BLaER1 (cell line): ENCODE measurements at regions not wholly inside any gene's neighbourhood (a gene's known extent, or its start where the extent isn't known, plus 50 kb on each side); places are given as distances from the start of the nearest gene placed in this dataset.

Experiments used
- H3K27ac ChIP-seq: shearing (Covaris generic); formaldehyde crosslinking; 2 replicates; pipeline ENCODE4 v1.8.1; 2022
- H3K27me3 ChIP-seq: shearing (Covaris generic); formaldehyde crosslinking; 2 replicates; pipeline ENCODE4 v1.8.1; 2022
- H3K36me3 ChIP-seq: shearing (Covaris generic); formaldehyde crosslinking; 2 replicates; pipeline ENCODE4 v1.8.1; 2022
- H3K4me1 ChIP-seq: shearing (Covaris generic); formaldehyde crosslinking; 2 replicates; pipeline ENCODE4 v1.8.1; 2022
- H3K4me2 ChIP-seq: shearing (Covaris generic); formaldehyde crosslinking; 2 replicates; pipeline ENCODE4 v1.8.1; 2022
- H3K4me3 ChIP-seq: shearing (Covaris generic); formaldehyde crosslinking; 2 replicates; pipeline ENCODE4 v1.8.1; 2022
- H3K9ac ChIP-seq: shearing (Covaris generic); formaldehyde crosslinking; 2 replicates; pipeline ENCODE4 v1.8.1; 2022
- H3K9me3 ChIP-seq: shearing (Covaris generic); formaldehyde crosslinking; 2 replicates; pipeline ENCODE4 v1.8.1; 2022
- H4K20me1 ChIP-seq: shearing (Covaris generic); formaldehyde crosslinking; 2 replicates; pipeline ENCODE4 v1.8.1; 2022
- Cebpa-rat ChIP-seq: shearing (Covaris generic); IDR thresholded peaks from 2 replicates; pipeline ENCODE4 v1.8.1; 2022

DNA sequence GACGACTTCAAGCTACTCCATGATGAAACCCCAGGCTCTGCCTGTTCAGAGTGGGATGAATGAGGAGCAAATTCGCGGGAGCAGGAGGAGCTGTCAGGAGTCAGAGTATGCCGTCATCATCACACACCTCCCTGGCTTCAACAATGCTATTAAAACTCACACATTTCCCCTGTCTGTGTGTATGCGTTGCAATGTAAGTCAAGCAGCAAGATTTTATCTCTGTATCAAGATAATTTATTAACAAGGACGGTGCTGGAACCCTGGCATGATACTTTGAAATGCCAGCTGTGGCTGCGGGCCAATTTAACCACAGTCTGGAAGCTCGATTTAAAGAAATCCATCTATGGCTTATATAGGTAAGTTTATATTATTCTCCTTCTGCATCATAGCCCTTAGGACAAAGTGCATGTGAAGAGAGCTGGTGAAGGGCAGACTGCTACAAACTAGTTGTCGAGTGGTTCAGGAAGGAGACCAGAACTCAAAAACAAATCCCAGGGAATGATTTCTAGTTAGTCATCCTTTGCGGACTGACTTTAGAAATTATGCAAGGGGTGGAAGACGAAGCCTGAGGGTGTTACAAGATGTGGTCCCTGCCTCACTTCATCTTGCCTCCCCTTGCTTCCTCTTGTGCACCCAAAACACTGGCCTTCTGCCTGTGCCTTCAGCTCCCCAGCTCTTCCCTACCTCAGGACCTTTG, 486.5 kb downstream of the COG6 start:
- Histone ChIP-seq H3K9ac (no peak overlapping the region), H3K27ac (no peak overlapping the region)

DNA sequence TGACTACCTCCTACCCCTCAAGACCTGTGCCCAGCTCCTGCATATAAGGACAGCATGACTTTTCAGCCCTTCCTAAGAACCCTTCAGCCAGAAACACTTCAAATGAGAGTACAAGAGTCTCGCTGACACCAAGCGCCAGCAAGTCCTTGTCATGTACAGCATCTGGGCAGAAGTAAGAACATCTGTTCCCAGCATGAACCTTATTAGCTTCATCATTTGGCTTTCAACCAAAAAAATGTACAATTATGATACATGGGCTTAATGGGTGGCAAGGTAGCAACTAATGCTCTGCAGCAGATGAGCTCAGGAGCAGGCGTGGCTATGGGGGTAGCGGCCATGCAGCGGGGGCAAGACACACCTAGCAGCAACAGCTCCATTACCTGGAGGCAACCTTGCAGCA, 487.6 kb downstream of the COG6 start:
- no peak for TF ChIP-seq Cebpa-rat
- Histone ChIP-seq H3K27ac (no peak overlapping the region), H3K9me3 (no peaks in the 10 kb centered on the region), H3K4me1 (peaks cover 31% of the 10 kb centered on the region), H4K20me1 (no peaks in the 10 kb centered on the region), H3K36me3 (no peaks in the 10 kb centered on the region), H3K4me2 (peak overlapping the region; percentile 46), H3K4me3 (no peak overlapping the region), H3K9ac (no peak overlapping the region), H3K27me3 (no peaks in the 10 kb centered on the region)

More for the DNA sequence above, 486.5 kb downstream of the COG6 start:
- H3K27me3 ChIP-seq: no peaks in the 10 kb centered on the region
- no peaks in the 10 kb centered on the region for H3K36me3 ChIP-seq
- H3K4me2 ChIP-seq: no peak overlapping the region
- H3K4me1 ChIP-seq: peaks cover 25% of the 10 kb centered on the region
- no peak overlapping the region for H3K4me3 ChIP-seq
- no peak for TF ChIP-seq Cebpa-rat
- H3K9me3 ChIP-seq: no peaks in the 10 kb centered on the region
- H4K20me1 ChIP-seq: no peaks in the 10 kb centered on the region

DNA sequence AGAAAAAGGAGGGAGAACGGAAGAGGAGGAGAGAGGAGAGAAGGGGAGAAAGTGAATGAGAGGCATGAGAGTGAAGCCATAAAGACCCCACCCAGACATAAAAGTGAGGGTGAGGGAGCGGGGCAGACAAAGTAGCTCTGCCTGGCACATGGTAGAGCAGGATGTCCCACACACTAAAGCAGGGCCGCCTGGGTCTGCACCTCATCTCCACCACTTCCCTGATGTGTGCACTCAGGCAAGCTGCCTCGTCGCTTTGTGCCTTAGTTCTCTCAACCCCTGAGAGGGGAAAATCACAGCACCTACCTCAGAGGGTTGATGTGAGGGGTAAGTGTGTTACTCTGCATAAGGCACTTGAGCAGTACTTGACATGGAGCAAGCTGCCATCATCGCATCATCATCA, 488.1 kb downstream of the COG6 start:
- Histone ChIP-seq H4K20me1 (no peaks in the 10 kb centered on the region), H3K4me2 (peak overlapping the region; percentile 46), H3K4me1 (peaks cover 35% of the 10 kb centered on the region), H3K27ac (no peak overlapping the region), H3K4me3 (no peak overlapping the region), H3K27me3 (no peaks in the 10 kb centered on the region), H3K9me3 (no peaks in the 10 kb centered on the region), H3K36me3 (no peaks in the 10 kb centered on the region), H3K9ac (no peak overlapping the region)
- no peak for TF ChIP-seq Cebpa-rat

DNA sequence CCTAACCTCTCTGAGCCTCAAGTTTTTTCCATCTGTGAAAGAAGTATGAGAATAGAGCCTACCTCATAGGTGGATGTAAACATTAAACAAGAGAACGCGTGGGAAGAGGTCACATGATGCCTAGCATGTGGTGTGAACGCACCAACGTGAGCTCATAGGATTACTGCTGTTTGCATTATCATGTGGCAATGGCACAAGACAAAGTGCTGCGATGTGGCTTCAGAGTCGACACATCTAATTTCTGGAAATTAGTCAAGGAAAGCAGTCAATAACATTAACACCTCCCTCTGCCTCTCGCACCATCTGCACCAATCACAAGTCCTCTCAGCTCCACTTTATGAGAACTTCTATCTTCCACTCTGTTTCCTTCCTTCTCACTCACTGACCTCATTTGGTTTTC, 489.7 kb downstream of the COG6 start:
- H3K9me3 ChIP-seq: no peaks in the 10 kb centered on the region
- H3K27me3 ChIP-seq: no peaks in the 10 kb centered on the region
- no peaks in the 10 kb centered on the region for H4K20me1 ChIP-seq
- no peak overlapping the region for H3K4me2 ChIP-seq
- no peak overlapping the region for H3K4me3 ChIP-seq
- no peak for TF ChIP-seq Cebpa-rat
- no peaks in the 10 kb centered on the region for H3K36me3 ChIP-seq
- H3K4me1 ChIP-seq: peaks cover 36% of the 10 kb centered on the region
- no peak overlapping the region for H3K27ac ChIP-seq
- H3K9ac ChIP-seq: no peak overlapping the region

DNA sequence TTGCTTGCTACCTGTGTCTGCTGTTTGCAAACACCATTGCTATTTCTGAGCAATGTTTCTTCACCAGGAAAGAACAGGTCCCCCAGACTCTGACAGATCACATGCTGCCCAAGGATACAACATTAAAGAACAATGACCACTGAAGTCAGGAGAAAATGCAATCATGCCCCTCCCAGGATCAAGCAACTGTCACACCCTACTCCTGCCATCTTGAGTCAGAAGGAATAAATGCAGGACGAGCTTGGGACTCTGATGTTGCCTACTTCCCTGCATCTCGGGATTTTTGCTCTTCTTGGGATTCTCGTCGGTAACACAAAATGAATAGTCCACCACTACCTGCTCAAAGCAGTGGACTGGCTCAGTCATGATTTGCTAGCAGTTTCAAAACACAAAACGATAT, 490.6 kb downstream of the COG6 start:
- Histone ChIP-seq H3K9me3 (no peaks in the 10 kb centered on the region), H3K4me3 (no peak overlapping the region), H3K4me1 (peaks cover 36% of the 10 kb centered on the region), H3K9ac (no peak overlapping the region), H3K36me3 (no peaks in the 10 kb centered on the region), H3K27ac (no peak overlapping the region), H3K4me2 (peak overlapping the region; percentile 64), H4K20me1 (no peaks in the 10 kb centered on the region), H3K27me3 (no peaks in the 10 kb centered on the region)
- TF ChIP-seq Cebpa-rat: no peak

DNA sequence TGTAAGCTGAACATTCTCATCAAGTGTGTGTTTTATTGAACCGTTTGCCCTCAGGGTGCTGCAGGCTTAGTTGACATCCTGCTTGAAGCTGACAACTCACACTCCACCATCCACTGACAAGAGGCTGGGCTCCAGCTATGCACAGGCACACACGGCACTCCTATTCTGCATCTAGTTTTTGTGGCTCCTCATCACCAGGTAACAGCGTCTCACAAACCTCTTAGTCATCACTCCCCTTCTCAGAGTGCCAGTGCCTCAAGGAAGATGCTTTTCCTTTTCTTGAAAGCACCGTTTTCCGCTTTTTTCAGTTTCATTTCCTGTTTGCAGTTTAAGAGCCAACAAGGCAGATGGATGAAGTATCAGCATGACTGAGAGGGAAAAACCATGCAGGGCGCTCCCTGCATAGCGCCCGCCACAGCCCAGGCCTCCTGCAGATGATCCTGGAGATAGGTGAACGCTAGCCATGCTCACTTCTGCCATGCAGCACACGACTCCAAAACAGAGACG, 491.2 kb downstream of the COG6 start:
- no peaks in the 10 kb centered on the region for H4K20me1 ChIP-seq
- H3K9me3 ChIP-seq: no peaks in the 10 kb centered on the region
- no peak for TF ChIP-seq Cebpa-rat
- no peaks in the 10 kb centered on the region for H3K36me3 ChIP-seq
- peaks cover 36% of the 10 kb centered on the region for H3K4me1 ChIP-seq
- H3K27me3 ChIP-seq: no peaks in the 10 kb centered on the region
- peak overlapping the region; percentile 64 for H3K4me2 ChIP-seq
- H3K27ac ChIP-seq: no peak overlapping the region; the same call in 1 of the 2 replicates
- no peak overlapping the region for H3K4me3 ChIP-seq
- no peak overlapping the region for H3K9ac ChIP-seq

DNA sequence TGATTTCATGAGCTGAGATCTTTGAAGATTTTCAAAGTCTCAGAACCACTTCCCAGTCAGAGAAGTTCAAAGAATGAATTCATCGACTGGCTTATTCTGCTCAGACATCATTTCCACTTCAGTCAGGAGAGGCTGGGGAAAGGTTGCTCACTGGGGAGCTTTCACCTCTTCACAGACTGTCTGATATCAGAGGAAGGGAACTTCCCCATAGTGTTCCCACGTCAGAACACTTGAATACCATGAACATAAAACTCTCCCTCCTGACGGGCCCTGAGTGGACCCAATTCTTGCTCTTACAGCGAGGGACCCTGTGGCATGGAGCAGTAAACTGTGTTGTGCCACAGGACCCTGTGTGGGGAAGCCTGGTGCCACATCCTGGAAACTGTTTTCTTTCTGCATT, 492.6 kb downstream of the COG6 start:
- Histone ChIP-seq H3K4me1 (peaks cover 34% of the 10 kb centered on the region), H3K9ac (no peak overlapping the region), H3K36me3 (no peaks in the 10 kb centered on the region), H3K27me3 (no peaks in the 10 kb centered on the region), H3K4me3 (no peak overlapping the region), H3K4me2 (no peak overlapping the region), H4K20me1 (no peaks in the 10 kb centered on the region), H3K9me3 (no peaks in the 10 kb centered on the region), H3K27ac (no peak overlapping the region)
- TF ChIP-seq Cebpa-rat: no peak

DNA sequence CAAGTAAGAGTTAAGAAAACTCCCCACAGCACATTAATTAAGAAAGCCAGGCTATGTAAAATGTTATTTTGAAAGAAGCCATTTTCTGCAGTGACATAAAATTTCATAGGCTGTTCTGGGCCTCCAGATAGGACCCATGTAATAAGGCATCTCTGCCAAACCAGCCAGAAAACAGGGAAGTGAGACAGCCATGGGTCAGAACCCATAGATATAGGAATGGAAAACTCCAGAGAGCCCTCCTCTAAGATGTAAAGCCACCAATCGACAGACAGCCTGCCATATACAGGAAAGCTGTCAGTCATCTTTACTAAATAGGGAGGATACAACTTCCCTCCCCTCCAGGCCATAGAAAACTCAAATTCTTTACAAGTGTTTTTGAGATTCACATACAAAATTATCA, 493.3 kb downstream of the COG6 start:
- Histone ChIP-seq H3K27me3 (no peaks in the 10 kb centered on the region), H3K4me2 (no peak overlapping the region), H3K4me3 (no peak overlapping the region), H3K36me3 (no peaks in the 10 kb centered on the region), H3K4me1 (peaks cover 32% of the 10 kb centered on the region), H3K9me3 (no peaks in the 10 kb centered on the region), H3K9ac (no peak overlapping the region), H3K27ac (no peak overlapping the region), H4K20me1 (no peaks in the 10 kb centered on the region)
- no peak for TF ChIP-seq Cebpa-rat

DNA sequence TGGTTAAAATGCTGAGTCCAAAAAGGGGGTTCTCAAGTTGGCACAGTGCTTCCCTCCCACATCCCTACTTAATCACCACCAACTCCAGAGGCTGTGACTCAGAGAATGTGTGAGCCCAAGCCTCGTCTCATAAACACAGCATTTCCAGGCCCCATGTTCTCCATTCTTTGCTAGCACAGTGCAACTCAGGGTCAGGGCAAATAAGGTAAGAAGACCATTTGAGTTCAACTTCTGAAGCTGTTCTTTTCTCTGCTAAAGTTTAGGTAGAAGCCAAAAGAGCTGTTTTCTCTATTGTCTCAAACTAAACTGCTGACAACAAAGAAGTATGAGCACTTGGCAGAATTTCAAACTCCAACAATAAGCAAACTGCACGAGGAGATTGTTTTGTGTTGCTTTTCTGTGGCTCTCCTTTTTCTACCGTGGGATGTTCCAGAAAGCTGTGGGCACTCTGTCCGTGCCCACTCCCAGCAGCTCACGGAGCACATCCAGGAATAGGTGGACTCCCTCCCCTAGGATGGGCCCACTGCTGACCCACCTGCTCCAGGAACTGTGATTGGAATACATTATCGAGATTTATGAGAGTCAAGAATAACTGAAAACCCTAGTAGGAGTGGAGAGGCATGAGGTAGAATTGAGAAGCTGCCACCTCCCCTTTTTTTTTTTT, 494.3 kb downstream of the COG6 start:
- TF ChIP-seq Cebpa-rat: no peak
- Histone ChIP-seq H3K36me3 (no peaks in the 10 kb centered on the region), H3K27me3 (no peaks in the 10 kb centered on the region), H3K9me3 (no peaks in the 10 kb centered on the region), H3K4me3 (no peak overlapping the region), H3K9ac (no peak overlapping the region), H3K4me1 (peaks cover 29% of the 10 kb centered on the region), H4K20me1 (no peaks in the 10 kb centered on the region), H3K27ac (no peak overlapping the region), H3K4me2 (no peak overlapping the region)

DNA sequence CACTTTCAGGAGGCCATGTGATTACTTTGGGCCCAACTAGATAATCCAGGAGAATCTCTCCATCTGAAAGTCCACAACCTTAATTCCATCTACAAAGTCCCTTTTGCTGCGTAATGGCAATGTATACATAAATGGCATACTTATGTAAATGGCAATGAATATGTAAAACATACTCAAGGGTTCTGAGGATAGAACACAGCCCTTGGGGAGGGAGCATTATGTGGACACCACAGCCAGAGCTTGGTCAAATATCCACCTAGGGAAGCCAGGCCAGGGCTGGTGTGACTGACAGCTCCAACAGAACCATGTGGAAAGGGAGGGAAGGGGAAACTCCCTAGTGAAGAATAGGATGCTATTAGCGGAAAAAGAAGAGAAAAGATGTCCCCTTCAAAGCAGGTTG, 496.2 kb downstream of the COG6 start:
- Histone ChIP-seq H3K4me3 (no peak overlapping the region), H3K36me3 (no peaks in the 10 kb centered on the region), H4K20me1 (no peaks in the 10 kb centered on the region), H3K9me3 (no peaks in the 10 kb centered on the region), H3K27ac (no peak overlapping the region), H3K27me3 (no peaks in the 10 kb centered on the region), H3K9ac (no peak overlapping the region), H3K4me1 (peaks cover 19% of the 10 kb centered on the region), H3K4me2 (no peak overlapping the region)
- no peak for TF ChIP-seq Cebpa-rat
